Frontal cortex (tissue), 3 donors: ENCODE measurements at regions not wholly inside any gene's neighbourhood (a gene's known extent, or its start where the extent isn't known, plus 50 kb on each side); places are given as distances from the start of the nearest gene placed in this dataset.

Source experiments
- DNase-seq, 2 donors: peaks; one replicate each; pipeline ENCODE4 v3.0.0; 2012; ENCODE audit warnings: low spot score in 2 of 2
- FAIRE-seq: peaks from 2 replicates; lab custom pipeline; 2012; peaks lifted over from hg19 to GRCh38; lab: Jason Lieb, UNC
- donor health status: control.
- donor health status: control.
- donor health status: control.

DNA sequence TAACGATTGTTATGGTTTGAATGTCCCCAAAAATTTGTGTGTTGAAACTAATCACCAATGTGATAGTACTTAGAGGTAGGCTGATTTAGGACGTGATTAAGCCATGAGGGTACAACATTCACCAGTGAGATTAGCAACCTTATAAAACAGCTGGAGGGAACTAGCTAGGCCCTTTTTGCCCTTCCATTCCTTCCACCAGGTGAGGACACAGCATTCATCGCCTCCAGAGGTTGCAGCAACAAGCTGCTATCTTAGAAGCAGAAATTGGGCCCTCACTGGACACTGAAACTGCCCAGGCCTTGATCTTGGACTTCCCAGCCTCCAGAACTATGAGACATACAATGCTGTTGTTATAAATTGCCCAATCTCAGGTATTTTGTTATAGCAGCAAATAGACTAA is 340.7 kb upstream of the JARID2 start:
- FAIRE-seq (no peak), DNase-seq (no peak)

DNA sequence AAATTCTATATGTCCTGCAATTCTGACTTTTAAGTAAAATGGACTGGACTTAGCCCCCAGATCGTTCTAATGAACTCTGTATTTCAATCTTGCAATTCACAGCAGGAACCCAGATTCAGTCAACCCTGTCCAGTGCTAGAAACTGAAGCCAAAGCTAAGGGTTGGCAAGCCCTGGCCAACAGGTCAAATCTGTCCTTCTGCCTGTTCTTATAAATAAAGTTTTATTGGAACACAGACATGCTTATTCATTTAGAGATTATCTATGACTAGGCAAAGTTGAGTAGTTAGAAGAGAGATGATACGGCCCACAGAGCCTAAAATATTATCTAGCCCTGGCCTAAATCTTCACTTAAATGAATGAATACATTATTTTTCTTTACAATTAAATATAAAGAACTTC is 339.2 kb upstream of the JARID2 start:
- DNase-seq (no peak), FAIRE-seq (no peak)

DNA sequence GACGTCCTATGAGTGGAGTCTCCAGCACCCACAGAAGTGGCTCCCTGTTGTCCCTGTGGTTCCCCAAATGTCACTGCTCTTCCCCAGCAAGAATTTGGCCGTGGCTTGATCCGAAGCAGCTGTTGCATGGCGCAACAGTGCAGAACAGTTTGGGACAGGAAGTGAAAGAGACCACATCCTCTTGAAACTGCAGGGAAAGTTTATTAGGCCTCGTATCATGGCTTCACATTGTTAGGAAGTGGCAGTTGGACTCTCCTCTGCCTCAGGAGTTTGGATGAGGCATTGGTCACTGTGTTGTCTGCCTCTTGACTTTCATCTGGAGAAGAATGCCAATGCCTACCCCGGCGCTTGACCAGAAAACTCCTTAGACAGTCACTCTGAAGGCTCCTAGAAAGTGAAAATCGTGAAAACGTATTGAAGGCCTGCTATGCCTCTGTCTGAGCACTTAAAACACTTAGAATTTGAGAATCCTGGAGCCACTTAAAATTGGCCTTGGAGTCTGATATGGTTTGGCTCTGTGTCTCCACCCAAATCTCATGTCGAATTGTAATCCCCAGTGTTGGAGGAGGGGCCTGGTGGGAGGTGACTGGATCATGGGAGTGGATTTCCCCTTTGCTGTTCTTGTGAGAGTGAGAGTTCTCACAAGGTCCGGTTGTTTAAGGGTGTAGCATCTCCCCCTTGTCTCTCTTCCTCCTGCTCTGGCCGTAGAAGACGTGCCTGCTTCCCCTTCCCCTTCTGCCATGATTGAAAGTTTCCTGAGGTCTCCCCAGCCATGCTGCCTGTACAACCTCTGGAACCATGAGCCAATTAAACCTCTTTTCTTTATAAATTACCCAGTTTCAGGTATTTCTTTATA is 334.9 kb upstream of the JARID2 start:
- DNase-seq (no peak), FAIRE-seq (no peak)

DNA sequence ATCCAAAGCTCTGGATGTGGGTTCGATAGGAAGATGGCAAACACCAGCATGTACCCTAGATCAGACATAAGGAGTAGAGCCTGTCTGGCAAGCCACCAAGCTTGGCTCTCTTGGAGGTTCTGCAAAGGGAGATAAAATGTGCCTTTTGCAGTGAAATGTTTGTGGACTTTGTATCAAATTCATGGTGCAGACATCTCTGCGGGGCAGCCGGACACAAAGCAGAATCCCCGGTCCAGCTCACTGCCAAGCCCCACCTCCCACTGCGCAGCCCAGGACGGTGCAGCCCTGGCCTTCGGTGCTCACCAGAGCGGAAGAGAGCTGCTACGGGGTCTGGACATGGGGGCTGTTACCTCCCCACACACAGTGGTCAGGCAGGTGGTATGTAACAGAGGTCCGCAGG is 333.6 kb upstream of the JARID2 start:
- DNase-seq (no peak), FAIRE-seq (no peak)

DNA sequence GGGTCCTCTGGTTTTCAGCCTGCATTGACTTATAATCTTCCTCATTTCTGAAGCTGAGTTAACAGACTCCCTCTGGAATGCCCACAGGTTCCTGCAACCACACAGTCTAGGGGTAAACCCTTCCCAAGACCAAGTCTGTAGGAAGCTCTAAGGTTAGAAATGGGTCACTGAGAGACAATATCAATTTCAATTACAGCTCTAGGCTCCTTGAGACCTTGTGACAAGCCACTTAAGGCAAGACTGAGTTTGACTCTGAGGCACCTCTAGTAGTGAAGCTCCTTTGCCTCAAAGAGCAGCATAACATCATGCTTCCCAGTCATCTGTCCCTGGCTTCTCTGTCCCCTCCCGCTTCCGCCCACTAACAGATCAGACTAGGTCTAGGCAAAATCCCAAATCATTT is 333.2 kb upstream of the JARID2 start:
- no peak for DNase-seq
- no peak for FAIRE-seq

DNA sequence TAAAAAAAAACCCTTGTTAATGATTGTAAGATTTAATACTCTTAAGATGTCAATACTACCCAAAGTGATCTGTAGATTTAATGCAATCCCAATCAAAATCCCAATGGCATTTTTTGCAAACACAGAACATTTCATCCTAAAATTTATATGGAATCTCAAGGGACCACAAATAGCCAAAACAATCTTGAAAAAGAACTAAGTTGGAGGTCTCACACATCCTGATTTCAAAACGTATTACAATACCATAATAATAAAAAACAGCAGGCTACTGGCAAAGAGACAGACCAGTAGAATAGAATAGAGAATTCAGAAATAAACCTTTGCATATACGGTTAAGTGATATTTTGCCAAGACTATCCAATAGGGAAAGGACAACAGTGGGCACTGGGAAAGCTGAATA is 331.9 kb upstream of the JARID2 start:
- DNase-seq, result no peak
- no peak for FAIRE-seq

DNA sequence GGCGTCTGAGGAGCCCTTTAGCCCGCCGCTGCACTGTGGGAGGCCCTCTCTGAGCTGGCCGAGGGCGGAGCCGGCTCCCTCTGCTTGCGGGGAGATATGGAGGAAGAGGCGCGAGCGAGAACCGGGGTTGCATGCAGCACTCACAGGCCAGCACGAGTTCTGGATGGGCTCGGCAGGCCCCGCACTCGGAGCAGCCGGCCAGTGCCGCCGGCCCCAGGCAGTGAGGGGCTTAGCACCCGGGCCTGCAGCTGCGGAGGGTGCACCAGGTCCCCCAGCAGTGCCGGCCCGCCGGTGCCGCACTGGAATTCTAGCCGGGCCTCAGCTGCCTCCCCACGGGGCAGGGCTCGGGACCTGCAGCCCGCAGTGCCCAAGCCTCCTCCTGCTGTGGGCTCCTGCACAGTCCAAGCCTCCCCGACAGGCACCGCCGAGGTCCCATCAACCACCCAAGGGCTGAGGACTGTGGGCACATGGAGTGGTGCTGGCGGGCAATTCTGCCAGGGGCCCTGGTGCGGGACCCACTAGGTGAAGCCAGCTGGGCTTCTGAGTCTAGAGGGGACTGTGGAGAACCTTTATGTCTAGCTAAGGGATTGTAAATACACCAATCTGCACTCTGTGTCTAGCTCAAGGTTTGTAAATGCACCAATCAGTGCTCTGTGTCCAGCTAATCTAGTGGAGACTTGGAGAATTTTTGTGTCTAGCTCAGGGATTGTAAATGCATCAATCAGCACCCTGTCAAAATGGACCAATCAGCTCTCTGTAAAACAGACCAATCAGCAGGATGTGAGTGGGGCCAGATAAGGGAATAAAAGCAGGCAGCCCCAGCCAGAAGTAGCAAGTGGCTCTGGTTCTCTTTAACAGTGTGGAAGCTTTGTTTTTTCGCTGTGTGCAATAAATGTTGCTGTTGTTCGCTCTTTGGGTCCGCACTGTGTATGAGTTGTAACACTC is 329.7 kb upstream of the JARID2 start:
- no peak for FAIRE-seq
- DNase-seq, result no peak

DNA sequence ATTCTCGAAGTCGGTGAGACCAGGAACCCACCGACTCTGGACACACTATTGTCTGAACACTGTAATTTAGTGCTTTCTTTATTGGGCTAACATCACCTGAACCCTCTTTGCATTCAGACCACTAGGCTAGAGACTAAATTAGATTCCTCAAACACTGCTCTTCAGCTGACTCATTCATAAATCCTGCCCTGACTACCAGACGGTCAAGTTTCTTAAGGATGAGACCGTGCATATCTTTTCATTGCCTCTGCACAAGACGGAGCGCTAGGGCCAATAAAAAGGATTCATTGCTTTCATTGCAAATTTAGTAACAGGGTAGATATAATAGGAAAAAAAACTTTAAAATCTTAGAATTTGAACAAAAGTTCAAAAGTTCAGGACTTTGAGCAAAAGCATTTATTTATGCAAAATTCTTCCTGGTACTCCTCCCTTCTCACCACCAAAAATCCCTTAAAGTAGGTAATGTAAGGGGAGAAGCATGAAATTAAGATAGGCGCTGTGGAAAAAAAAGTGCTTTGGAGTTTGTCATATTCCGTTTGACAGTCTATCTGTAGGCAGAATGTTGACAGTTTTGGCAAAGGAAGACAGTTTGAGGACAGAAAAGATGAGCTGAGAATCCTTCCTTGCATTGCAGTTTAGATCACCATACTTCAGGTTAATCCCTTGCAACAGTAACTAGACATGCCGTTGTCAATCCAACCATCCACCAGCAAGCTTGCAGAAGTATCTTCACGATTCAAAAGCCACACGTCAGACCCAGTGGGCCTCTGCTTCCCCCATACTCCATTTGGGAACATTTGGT is 328.6 kb upstream of the JARID2 start:
- no peak for FAIRE-seq

DNA sequence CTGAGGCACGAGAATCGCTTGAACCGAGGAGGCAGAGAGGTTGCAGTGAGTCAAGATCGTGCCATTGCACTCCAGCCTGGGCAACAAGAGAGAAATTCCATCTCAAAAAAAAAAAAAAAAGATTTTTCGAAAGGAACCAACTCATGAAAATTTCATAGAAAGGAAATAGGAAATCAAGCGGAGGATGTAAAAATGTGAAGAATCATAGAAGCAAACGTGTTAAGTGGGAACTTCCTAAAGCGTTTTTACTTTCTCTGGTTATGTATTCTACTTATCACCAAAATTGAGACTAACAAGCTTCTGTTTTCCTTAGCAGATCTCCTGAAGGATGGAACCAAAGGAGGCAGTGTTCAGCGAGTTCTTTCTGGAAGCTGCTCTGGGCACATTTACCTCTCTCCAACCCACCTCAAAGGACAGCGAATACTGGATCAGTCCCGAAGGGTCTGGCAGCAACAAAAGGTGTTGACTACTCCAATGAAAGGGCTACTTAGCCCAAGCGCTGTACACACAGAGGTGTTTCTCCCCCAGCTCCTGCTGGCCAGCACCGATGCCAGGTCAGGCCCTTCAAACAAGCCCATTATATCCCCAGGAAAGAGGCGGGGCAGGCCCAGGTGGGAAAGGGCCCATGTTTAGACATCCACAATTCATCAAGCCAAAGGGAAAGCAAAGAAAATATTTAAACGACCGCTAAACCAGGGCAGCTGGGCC is 327.5 kb upstream of the JARID2 start:
- FAIRE-seq (no peak), DNase-seq (no peak)

More for the DNA sequence above, 328.6 kb upstream of the JARID2 start:
- DNase-seq, result no peak

DNA sequence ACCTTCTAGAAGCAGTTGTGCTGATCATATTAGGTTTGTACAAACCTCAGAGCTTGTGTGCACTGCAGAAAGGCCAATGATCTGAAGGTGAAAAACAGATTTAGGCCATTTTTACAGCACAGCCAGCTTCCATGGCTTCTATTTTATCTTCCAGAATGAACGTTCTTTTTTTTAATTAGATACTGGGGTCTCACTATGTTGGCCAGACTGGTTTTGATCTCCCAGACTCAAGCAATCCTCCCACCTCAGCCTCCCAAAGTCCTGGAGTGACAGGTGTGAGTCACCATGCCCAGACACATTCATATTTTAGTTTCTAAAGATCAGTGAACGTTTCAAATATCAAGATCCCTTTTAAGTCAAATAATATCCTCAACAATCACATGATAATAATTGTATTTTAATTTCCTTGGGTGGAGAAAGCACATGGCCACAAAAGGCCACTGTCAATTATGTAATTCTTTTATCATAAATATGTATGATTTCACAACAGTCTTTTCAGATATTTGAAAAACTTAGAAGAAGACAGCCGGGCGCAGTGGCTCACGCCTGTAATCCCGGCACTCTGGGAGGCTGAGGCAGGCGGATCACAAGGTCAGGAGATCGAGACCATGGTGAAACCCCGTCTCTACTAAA is 326.7 kb upstream of the JARID2 start:
- no peak for FAIRE-seq
- no peak for DNase-seq

DNA sequence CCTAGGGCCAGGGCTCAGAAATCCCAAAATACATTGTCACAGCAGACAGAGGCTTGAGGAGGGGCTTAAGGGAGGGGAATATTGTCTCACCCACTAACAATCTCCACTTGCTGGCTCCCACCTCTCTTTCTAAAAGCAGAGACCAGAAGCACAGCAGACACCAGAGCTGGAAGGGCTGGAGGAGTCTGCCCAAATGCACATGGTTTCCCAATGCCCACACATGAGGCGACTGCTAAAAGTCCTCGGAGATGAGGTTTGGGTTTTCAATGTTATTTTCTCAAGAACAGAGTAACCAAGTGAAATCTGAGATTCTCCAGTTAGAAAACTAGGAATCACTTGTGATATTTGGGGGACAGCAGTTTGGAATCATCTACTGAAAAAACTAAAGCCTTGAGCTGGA is 325.6 kb upstream of the JARID2 start:
- no peak for DNase-seq
- FAIRE-seq, result no peak

DNA sequence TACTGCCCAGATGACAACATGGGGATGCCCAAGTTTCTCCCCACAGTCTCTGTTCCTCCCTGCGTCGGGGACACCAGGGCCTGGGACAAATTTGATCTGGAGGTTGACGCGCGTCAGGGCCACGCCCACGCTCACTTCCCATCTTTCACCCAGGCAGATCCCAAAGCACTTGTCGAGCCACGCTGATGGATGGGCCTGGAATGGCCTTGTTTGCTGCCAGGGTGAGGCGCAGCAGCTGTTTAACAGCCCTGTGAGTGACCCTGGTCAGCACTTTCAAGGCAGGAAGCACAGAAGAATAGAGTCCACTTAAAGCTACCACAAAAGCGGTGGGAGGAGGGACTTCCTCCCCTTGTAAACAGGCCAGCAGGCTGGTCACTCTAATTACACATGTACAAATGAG is 324.7 kb upstream of the JARID2 start:
- DNase-seq (no peak), FAIRE-seq (no peak)

DNA sequence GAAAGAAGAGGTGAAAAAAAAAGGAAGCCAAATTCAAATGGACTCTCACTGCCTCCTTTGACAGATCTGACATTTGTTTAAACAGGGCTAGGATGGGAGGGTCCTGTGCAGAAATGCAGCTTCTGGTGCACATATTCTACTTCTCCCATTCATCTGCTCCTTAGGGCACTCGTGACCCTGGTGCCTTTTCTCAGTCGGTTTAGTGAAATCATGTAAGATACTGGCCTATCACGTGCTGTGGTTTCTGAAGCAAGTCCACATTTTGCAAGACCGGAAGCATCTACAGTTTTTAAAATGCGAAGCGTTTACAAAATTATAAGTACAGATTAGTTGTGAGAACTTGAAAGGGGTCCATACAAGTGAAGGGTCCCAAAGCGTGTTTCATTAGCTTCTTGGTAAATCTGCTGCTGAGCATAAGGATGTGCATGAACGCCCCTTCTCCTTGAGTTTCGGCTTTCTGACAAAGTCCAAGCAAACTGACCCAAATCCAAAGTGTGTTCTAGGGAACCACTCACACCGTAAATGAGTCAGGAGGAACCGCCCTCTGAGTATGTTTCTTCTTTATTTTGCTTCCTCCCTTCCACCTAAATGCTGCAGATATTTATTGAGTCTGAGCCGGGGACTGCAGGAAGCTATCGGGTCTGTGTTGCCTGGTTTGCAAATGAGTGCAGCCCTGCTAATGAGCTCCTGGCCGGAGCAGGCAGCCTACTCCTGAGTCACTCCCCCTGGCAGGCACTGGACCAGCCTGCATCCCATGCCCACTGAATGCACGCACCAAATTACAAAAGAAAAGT is 323.8 kb upstream of the JARID2 start:
- DNase-seq (no peak), FAIRE-seq (no peak)

DNA sequence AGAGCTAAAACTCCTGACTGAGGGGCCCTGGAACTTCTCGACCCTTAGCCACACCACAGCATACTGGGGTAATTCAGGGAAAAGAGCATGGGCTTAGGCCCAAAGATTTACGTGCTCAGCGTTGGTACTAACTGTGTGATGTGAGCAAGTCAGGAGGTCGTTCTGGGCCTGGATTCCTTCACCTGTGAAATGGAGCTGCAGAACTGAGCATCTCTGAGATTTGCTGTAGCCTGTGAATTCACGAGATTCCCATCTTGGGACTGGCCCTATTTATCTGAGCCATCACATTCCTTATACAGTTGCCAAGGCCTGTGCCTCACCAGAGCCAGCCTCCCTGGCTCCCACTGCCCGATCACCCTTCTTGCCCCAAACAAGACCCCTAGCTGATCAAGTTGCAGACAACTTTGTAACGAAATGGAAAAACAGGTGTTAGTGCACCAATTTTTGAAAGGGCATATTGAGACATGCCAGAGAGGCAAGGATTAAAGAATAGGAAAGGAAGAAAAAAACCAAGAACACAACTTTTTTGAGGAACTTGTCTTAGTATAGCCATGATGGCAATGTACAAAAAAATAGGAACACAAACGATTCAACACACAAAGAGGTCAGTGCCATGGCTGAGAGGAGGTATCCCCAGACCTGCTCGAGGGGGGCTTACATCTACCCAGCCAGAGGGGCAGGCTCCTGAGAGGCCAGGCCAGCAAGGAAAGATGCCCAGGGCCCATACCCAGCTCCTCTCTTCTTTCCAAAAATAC is 323.0 kb upstream of the JARID2 start:
- FAIRE-seq (no peak), DNase-seq (no peak)

DNA sequence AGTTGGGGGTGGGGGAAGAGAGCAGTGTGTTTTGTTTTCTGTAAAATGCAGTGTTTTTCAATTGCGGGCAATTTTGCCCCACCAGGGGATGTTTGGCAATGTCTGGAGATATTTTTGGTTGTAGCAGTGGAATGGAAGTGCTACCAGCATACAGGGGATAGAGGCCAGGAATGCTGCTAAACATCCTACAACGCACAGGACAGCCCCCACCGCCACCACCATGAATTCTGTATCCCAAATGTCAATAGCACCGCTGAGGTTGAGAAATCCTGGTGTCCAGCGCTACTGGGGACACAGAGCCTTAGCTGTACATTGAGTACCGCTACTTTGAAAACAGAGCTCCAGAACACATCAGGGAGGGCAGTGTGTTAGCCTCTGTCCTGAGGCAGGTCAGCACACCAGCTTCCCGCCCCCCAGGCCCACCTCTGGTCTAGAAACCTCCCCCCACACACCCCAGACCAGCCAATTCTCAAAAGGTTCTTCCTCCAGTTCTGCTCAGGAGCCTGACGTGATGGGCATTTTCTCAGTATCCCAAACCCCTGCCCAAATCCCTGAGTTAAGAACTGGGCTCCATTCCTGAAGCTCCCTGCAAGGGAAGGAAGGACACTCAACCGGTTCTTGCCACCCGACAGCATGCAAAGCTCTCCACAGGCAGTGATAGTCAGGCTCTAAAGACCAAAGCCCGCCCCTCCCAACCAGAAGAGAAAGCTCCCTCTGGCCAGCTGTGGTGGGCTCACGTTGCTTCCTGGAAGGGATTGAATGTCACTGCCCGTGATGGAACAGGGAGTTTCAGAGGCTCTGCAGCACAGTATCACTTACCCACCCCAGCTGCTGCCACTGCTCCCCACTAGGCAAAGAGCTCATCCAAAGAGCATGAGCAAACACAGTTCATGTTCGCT is 321.5 kb upstream of the JARID2 start:
- no peak for FAIRE-seq
- no peak for DNase-seq

DNA sequence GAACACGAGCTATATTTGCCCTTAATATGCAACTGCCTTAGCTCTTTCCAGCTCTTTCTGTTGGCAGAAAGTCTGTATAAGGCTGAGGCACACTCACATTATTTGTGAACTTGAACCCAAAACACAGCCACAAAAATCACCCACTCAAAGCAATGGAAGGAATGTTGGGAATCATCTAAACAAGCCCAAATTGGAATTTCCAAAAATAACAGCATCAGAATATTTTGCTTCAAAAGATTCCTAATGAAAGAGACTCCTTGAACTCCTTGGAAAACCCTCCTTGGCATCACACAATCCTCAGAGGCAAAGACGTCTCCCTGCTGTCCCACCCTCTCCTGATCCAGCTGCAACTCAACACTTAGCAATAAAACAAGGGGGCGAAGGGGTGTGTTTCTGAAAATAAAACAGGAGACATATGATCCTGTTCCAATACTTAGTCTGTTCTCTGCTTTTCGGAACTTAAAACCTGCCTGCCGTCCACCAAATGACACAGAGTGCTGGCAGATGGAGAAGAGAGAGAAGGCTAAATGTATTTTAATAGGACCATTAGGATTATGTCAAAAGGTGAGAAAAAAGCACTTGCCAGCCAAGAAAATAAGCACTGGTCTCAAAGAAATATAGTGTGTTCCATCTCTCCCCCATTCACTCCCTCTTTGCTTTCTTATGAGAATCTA is 320.7 kb upstream of the JARID2 start:
- DNase-seq (no peak), FAIRE-seq (no peak)
